MG63 (cell line): ENCODE measurements at regions not wholly inside any gene's neighbourhood (a gene's known extent, or its start where the extent isn't known, plus 50 kb on each side); places are given as distances from the start of the nearest gene placed in this dataset.

ENCODE experiments used
- DNase-seq: peaks from one replicate; pipeline ENCODE4 v3.0.0-alpha.2; 2020
- H3K27me3 ChIP-seq: fragments of 250-450 bp; sonication (Bioruptor Pico); 2 replicates; pipeline ENCODE4 v1.5.1; 2020; ENCODE audit warnings: mild to moderate bottlenecking, moderate library complexity
- H3K36me3 ChIP-seq: fragments of 250-450 bp; sonication (Bioruptor Pico); 2 replicates; pipeline ENCODE4 v1.5.1; 2020; ENCODE audit warnings: mild to moderate bottlenecking, moderate library complexity
- H3K4me3 ChIP-seq: fragments of 250-450 bp; sonication (Bioruptor Pico); 2 replicates; pipeline ENCODE4 v1.5.1; 2020; ENCODE audit warnings: mild to moderate bottlenecking, moderate library complexity
- H3K9me3 ChIP-seq: fragments of 250-450 bp; sonication (Bioruptor Pico); 2 replicates; pipeline ENCODE4 v1.5.1; 2020; ENCODE audit warnings: mild to moderate bottlenecking, moderate library complexity

DNA sequence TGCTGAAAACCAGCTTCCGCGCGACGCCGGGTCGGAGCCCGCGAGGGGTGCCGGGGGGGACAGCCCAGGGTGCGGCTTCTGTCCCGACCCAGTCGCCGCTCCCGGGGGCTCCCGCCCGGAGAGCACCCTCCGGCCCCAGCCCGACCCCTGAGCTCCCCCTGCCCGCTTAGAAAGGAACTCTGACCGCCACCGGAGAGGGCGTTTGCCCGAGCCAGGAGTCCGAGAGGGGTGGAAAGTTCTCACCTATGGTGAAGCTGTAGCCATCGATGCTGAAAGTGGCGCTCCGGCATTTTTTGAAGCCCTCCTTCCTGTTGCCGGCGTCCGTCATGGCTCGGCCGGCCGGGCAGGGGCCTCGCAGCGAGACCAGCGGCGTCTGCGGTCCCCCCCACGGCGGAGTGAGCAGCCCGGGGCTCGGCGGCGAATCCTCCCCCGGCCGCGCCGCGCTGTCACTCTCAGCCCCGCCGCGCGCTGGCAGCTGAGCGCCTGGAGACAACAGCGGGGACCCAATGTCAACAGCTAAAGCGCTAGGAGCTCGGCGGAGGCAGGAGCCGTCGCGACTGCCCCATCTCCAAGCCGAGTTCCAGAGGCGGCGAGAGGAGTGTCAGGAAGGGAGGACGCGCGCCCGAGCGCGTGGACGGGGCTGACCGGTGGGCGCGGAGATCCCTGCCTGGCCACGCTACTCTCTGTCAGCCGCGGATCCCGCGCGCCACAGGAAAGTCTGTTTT is 191.6 kb downstream of the LSM5 start:
- H3K4me3 ChIP-seq: peak overlapping the region; percentile 43
- peaks cover 31% of the 10 kb centered on the region for H3K27me3 ChIP-seq
- H3K9me3 ChIP-seq: no peaks in the 10 kb centered on the region
- no peak for DNase-seq
- no peaks in the 10 kb centered on the region for H3K36me3 ChIP-seq

DNA sequence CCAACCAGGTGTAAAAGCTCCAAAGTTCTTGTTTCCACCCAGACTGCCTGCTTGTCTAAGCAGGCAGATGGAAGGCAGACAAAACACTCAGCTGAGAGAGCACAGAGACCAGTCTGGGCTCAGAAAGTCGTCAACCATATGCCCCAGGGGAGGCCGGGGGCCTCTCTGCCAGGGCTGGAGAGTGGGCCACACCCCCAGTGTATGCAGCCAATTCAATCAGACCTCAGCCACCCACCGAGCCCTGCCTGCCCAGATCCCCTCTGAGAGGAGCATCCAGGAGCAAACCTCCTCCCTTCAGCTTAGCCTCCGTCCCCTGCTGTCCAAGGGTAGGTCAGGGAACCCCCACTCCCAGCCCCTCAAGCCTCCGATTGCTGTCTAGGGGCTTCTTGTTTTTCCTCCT is 196.3 kb downstream of the LSM5 start:
- no peak overlapping the region for H3K4me3 ChIP-seq
- peaks cover 15% of the 10 kb centered on the region for H3K27me3 ChIP-seq
- no peaks in the 10 kb centered on the region for H3K9me3 ChIP-seq
- no peaks in the 10 kb centered on the region for H3K36me3 ChIP-seq
- no peak for DNase-seq

GRCh38 chr7:32289651-32290414 is 200.3 kb downstream of the LSM5 start:
- H3K27me3 ChIP-seq: no peaks in the 10 kb centered on the region
- H3K4me3 ChIP-seq: no peak overlapping the region
- peak; percentile 97 for DNase-seq
- H3K9me3 ChIP-seq: no peaks in the 10 kb centered on the region
- no peaks in the 10 kb centered on the region for H3K36me3 ChIP-seq

- no peak for DNase-seq
- no peak overlapping the region for H3K4me3 ChIP-seq
- H3K27me3 ChIP-seq: peaks cover 8% of the 10 kb centered on the region
- no peaks in the 10 kb centered on the region for H3K36me3 ChIP-seq
- no peaks in the 10 kb centered on the region for H3K9me3 ChIP-seq
These were observed 204.5 kb downstream of the LSM5 start for GRCh38 chr7:32285698-32286097.

DNA sequence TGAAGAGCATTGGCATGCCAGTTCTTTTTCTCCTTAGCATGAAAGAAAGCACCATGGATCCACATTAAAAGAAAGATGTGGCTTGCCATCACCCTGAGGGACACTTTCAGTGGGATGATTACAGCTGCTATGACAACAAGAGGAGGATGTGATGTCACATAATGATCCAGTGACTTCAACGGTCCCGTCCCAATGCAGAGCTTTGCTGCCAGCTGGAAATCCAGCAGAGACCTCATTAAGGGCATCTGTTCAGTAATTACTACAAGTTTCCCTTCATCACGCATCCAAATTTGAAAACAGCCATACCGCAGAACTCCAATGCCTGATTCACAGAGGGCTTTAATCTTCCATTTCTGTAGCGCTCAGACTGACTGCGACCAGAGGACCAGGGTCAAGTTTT is 206.6 kb downstream of the LSM5 start:
- H3K4me3 ChIP-seq: no peak overlapping the region
- DNase-seq: no peak
- peaks cover 8% of the 10 kb centered on the region for H3K27me3 ChIP-seq
- H3K36me3 ChIP-seq: no peaks in the 10 kb centered on the region
- H3K9me3 ChIP-seq: no peaks in the 10 kb centered on the region

DNA sequence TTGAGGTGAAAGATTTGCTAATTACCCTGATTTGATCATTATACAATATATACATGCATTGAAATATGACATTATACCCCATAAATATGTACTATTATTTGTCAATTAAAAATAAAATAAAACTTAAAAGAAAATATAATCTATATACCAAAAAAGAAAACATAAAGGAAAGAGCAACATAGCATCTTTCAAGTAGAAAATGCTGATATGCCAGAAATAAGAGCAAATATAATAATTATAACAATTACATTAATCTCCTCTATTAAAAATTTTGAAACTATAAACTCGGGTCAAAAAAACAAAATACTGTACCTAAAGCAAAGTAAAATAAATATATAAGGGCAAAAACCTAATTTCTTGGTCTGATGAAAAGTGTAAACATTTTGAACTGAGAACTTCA is 209.3 kb upstream of the PDE1C start:
- DNase-seq: no peak
- H3K4me3 ChIP-seq: no peak overlapping the region
- peaks cover 27% of the 10 kb centered on the region for H3K27me3 ChIP-seq
- H3K36me3 ChIP-seq: no peaks in the 10 kb centered on the region
- no peaks in the 10 kb centered on the region for H3K9me3 ChIP-seq

DNA sequence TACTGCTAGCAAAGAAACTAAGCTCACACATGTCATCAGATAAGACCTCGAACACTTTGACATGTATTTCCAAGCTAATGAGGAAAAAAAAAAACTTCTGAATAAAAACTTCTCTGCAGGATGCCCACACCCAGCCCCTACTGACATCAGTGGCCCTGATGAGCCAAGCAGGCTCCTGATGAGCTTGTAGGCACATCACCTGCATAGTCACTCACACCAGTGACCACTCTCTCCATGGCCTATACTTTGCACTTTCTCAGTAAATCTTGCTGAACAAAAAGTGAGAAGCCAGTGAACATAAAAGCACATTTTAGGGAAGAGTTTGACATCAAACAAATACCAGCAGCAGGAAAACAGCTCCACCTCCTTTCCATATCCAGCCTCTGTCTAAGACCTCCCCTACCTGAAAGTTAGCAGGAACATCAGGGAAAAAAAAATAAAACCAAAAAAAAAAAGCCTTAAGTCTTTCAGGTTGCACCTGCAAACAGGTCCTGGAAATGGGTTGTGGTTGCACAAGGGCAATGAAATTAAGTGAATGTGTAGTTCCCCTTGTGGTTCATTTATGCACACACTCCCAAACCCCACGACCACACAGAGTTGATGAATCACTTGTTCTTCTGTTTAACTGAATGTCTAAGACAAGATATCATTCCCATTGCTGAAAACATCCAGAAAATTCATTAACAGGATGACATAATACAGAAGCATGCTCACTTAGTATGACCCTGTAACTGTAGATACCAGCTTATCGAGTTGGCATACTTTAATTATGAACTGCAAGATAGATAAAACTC is 205.2 kb upstream of the PDE1C start:
- no peaks in the 10 kb centered on the region for H3K36me3 ChIP-seq
- no peak overlapping the region for H3K4me3 ChIP-seq
- no peaks in the 10 kb centered on the region for H3K9me3 ChIP-seq
- peaks cover 19% of the 10 kb centered on the region for H3K27me3 ChIP-seq
- no peak for DNase-seq

DNA sequence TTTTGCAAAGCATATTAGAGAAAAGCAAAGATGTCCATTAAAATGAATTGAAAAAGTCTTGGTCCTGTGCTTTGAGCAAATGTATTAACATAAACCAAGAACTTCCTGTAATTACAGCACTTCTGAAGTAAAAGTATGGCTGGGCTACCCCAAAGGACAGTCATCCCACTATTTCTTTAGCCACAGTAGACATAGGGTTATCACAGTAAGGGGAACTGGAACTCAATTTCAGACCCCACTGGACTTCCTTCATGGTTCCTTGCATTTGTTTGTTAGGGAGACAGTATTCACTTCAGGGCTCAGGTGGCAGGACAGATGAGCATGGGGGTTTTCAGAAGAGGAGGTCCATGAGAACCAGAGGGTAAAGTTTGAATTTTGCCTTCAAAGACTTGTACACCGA is 203.1 kb upstream of the PDE1C start:
- H3K4me3 ChIP-seq: no peak overlapping the region
- H3K9me3 ChIP-seq: no peaks in the 10 kb centered on the region

DNA sequence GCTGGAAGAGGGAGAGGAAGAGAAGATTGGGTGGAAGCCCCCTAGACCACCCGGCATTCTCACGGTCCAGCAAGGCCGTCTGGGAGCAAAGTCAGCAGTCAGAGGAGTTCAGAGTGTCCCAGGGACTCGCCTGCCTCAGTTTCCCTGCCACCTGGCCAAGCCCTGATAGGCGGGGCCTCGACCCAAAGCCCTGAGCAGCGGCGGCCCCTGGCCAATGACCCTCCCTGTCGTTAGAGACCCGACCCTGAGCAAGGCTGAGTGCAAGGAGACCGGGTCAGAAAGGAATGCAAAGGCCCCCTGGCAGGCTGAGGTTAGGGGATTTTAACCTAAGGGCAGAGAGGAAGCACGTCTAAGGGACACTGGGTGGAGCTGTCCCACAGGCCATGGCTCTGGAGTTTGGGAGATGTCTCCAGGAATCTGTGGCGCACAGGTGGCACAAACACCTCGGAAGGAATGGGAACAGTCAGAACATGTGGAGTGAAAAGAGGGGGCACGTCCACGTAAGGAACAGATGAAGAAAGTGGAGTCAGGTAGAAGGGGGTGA is 196.8 kb upstream of the PDE1C start:
- no peaks in the 10 kb centered on the region for H3K9me3 ChIP-seq
- no peak overlapping the region for H3K4me3 ChIP-seq
- no peaks in the 10 kb centered on the region for H3K36me3 ChIP-seq
- no peaks in the 10 kb centered on the region for H3K27me3 ChIP-seq
- no peak for DNase-seq

More for the DNA sequence above, 203.1 kb upstream of the PDE1C start:
- DNase-seq: no peak
- Histone ChIP-seq H3K27me3 (peaks cover 19% of the 10 kb centered on the region), H3K36me3 (no peaks in the 10 kb centered on the region)

DNA sequence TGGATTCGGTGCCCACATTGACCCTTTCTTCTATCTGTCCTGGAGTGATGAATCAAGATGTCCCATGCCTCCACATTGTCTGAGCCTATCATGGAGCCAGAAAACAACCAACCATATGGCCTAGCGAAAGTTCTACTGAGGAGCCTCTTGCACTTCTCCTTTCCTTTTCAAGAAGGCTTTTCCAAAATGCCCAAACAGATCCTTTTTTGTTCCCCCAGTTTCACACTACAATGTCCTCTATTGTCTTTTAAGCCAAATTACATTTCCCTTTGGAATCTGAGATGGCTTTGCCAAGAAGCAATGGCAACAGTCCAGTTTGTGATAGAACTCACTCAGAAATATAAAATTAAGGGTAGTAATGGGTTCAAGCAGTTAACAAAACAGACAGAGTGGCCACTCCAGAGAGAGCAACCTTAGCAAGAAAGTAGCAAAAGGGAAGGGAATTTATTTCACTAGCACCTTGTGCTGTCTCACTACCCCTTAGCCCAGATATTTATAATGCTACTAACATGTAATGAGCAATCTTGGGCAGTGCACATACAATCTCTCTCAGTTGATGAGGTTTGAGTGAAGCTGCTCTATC is 194.6 kb upstream of the PDE1C start:
- Histone ChIP-seq H3K4me3 (no peak overlapping the region), H3K27me3 (no peaks in the 10 kb centered on the region), H3K9me3 (no peaks in the 10 kb centered on the region), H3K36me3 (no peaks in the 10 kb centered on the region)
- DNase-seq: no peak

DNA sequence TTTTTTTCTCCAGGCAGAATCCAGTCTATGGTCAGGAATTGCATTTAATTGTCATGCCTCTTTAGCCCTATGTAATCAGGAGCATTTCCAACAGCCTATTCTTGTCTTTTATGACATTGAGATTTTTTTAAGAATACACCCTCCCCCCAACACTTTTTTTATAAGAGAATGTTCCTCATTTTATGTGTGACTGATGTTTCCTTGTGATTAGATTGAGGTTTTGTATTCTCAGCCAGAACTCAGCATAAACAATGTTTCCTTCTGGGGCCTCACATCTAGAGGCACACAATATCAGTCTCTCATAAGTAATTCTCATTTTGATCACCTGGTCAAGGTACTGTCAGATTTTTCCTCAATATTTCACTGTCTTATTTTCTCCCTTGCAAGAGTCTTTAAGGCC is 193.4 kb upstream of the PDE1C start:
- H3K36me3 ChIP-seq: no peaks in the 10 kb centered on the region
- no peak overlapping the region for H3K4me3 ChIP-seq
- no peak for DNase-seq
- H3K27me3 ChIP-seq: no peaks in the 10 kb centered on the region
- no peaks in the 10 kb centered on the region for H3K9me3 ChIP-seq

GRCh38 chr7:32262315-32262714 is 192.1 kb upstream of the PDE1C start:
- no peaks in the 10 kb centered on the region for H3K9me3 ChIP-seq
- no peaks in the 10 kb centered on the region for H3K27me3 ChIP-seq
- H3K36me3 ChIP-seq: no peaks in the 10 kb centered on the region
- no peak overlapping the region for H3K4me3 ChIP-seq
- DNase-seq: no peak

- Histone ChIP-seq H3K4me3 (no peak overlapping the region), H3K27me3 (no peaks in the 10 kb centered on the region), H3K36me3 (no peaks in the 10 kb centered on the region), H3K9me3 (no peaks in the 10 kb centered on the region)
- no peak for DNase-seq
These were observed 189.9 kb upstream of the PDE1C start for GRCh38 chr7:32259931-32260596.

DNA sequence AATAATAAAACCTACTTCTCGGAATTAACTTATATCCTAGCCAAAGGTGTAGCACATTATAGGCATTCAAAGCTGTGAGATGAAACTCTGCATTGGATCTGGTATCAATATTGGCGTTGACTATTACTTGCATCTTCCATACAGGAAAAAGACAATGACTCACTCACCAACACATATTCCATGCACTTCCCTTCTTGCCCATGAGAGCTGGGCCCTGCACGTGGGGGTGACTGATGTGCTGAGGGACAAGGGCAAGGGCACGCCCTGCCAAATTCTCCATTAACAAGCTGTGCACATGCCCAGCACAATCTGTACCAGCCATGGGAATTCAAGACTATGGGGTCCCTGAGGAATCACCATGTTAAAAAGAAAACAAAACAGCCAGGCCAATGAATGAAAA is 188.1 kb upstream of the PDE1C start:
- H3K4me3 ChIP-seq: no peak overlapping the region
- H3K36me3 ChIP-seq: no peaks in the 10 kb centered on the region
- no peaks in the 10 kb centered on the region for H3K27me3 ChIP-seq
- no peaks in the 10 kb centered on the region for H3K9me3 ChIP-seq
- no peak for DNase-seq

- DNase-seq: no peak
- Histone ChIP-seq H3K36me3 (no peaks in the 10 kb centered on the region), H3K4me3 (no peak overlapping the region), H3K9me3 (no peaks in the 10 kb centered on the region), H3K27me3 (no peaks in the 10 kb centered on the region)
These were observed 187.4 kb upstream of the PDE1C start for GRCh38 chr7:32257621-32258020.

GRCh38 chr7:32256811-32257210 is 186.6 kb upstream of the PDE1C start:
- Histone ChIP-seq H3K36me3 (no peaks in the 10 kb centered on the region), H3K9me3 (no peaks in the 10 kb centered on the region), H3K27me3 (no peaks in the 10 kb centered on the region), H3K4me3 (no peak overlapping the region)
- DNase-seq: no peak
